SH-SY5Y (cell line): ENCODE measurements at regions not wholly inside any gene's neighbourhood (a gene's known extent, or its start where the extent isn't known, plus 50 kb on each side); places are given as distances from the start of the nearest gene placed in this dataset.

Experiments
- GATA2 ChIP-seq: IDR thresholded peaks from 2 replicates; pipeline ENCODE4 v1.6.1; 2011; ENCODE audit warnings: mild to moderate bottlenecking, low read depth, low read length
- GATA3 ChIP-seq: IDR thresholded peaks from 2 replicates; pipeline ENCODE4 v1.6.1; 2011; ENCODE audit warnings: low read depth, mild to moderate bottlenecking, low read length, moderate library complexity

- TF ChIP-seq GATA2 (no peak), GATA3 (no peak)
Measured at GRCh38 chr2:220949466-220949865, 622.6 kb downstream of the EPHA4 start.
